ENCODE measurements at regions not wholly inside any gene's neighbourhood (a gene's known extent, or its start where the extent isn't known, plus 50 kb on each side); places are given as distances from the start of the nearest gene placed in this dataset.
"Not testable (repeated sequence)": the region's sequence is repeated elsewhere in the genome, so short reads cannot be mapped to it uniquely, and the experiment has no call there.

- WGBS (ENCODE audit: low lambda C conversion rate), result no CpG with 5 or more reads among the region's 2 CpGs
- H3K4me2 ChIP-seq; DNase-seq; H3K4me1 ChIP-seq (ENCODE audit: control insufficient read depth in 1 of 2, insufficient read depth in 2 of 2, low read depth in 1 of 2, low read length in 1 of 2); H3K27me3 ChIP-seq (ENCODE audit: insufficient read depth); H4K20me1 ChIP-seq (ENCODE audit: insufficient read depth); H3K9ac ChIP-seq; H3K27ac ChIP-seq (ENCODE audit: low read depth in 2 of 2, low read length in 1 of 2); H3F3A ChIP-seq (replicated peaks; ENCODE audit: insufficient read depth); H3K4me3 ChIP-seq (ENCODE audit: low read depth in 2 of 2, low read length in 1 of 2); H3K9me3 ChIP-seq; H3K9me2 ChIP-seq; H3K79me2 ChIP-seq (ENCODE audit: insufficient read depth); H2AFZ ChIP-seq (ENCODE audit: low read depth); CTCF ChIA-PET; POLR2A ChIA-PET; H3K36me3 ChIP-seq (replicated peaks in 1 of 2; ENCODE audit: control insufficient read depth in 1 of 2, insufficient read depth in 2 of 2, low read length in 1 of 2): not testable (repeated sequence)
Measured at GRCh38 chr22:15919120-15919519, 229.3 kb downstream of the POTEH start.

GRCh38 chr22:15920941-15921340, 231.1 kb downstream of the POTEH start:
- H3K4me1 ChIP-seq (ENCODE audit: control insufficient read depth in 1 of 2, insufficient read depth in 2 of 2, low read depth in 1 of 2, low read length in 1 of 2); H3K79me2 ChIP-seq (ENCODE audit: insufficient read depth); H3F3A ChIP-seq (replicated peaks; ENCODE audit: insufficient read depth); H2AFZ ChIP-seq (ENCODE audit: low read depth); DNase-seq; POLR2A ChIA-PET; H3K36me3 ChIP-seq (replicated peaks in 1 of 2; ENCODE audit: control insufficient read depth in 1 of 2, insufficient read depth in 2 of 2, low read length in 1 of 2); CTCF ChIA-PET; H3K27ac ChIP-seq (ENCODE audit: low read depth in 2 of 2, low read length in 1 of 2); H3K27me3 ChIP-seq (ENCODE audit: insufficient read depth); H3K4me2 ChIP-seq; H3K9me3 ChIP-seq; H4K20me1 ChIP-seq (ENCODE audit: insufficient read depth); H3K9me2 ChIP-seq; H3K9ac ChIP-seq; H3K4me3 ChIP-seq (ENCODE audit: low read depth in 2 of 2, low read length in 1 of 2): not testable (repeated sequence)
- 60% methylated on average over 1 of the region's 4 CpGs for WGBS (ENCODE audit: low lambda C conversion rate)

- H3K4me3 ChIP-seq (ENCODE audit: low read depth in 2 of 2, low read length in 1 of 2); POLR2A ChIA-PET; H3K27ac ChIP-seq (ENCODE audit: low read depth in 2 of 2, low read length in 1 of 2); DNase-seq; CTCF ChIA-PET; H3K27me3 ChIP-seq (ENCODE audit: insufficient read depth); H3K9me2 ChIP-seq; H3K9ac ChIP-seq; H3K4me1 ChIP-seq (ENCODE audit: control insufficient read depth in 1 of 2, insufficient read depth in 2 of 2, low read depth in 1 of 2, low read length in 1 of 2); H3K36me3 ChIP-seq (replicated peaks in 1 of 2; ENCODE audit: control insufficient read depth in 1 of 2, insufficient read depth in 2 of 2, low read length in 1 of 2); H2AFZ ChIP-seq (ENCODE audit: low read depth); H3F3A ChIP-seq (replicated peaks; ENCODE audit: insufficient read depth); H4K20me1 ChIP-seq (ENCODE audit: insufficient read depth); H3K4me2 ChIP-seq; H3K9me3 ChIP-seq; H3K79me2 ChIP-seq (ENCODE audit: insufficient read depth): not testable (repeated sequence)
Measured at GRCh38 chr22:15922132-15922531, 232.3 kb downstream of the POTEH start.

GRCh38 chr22:15922666-15923065, 232.8 kb downstream of the POTEH start:
- H3K27ac ChIP-seq (ENCODE audit: low read depth in 2 of 2, low read length in 1 of 2); POLR2A ChIA-PET; H3K4me3 ChIP-seq (ENCODE audit: low read depth in 2 of 2, low read length in 1 of 2); H3K4me2 ChIP-seq; H3K79me2 ChIP-seq (ENCODE audit: insufficient read depth); DNase-seq; H2AFZ ChIP-seq (ENCODE audit: low read depth); H3K9me3 ChIP-seq; H3K4me1 ChIP-seq (ENCODE audit: control insufficient read depth in 1 of 2, insufficient read depth in 2 of 2, low read depth in 1 of 2, low read length in 1 of 2); CTCF ChIA-PET; H3K9ac ChIP-seq; H3K36me3 ChIP-seq (replicated peaks in 1 of 2; ENCODE audit: control insufficient read depth in 1 of 2, insufficient read depth in 2 of 2, low read length in 1 of 2); H3F3A ChIP-seq (replicated peaks; ENCODE audit: insufficient read depth); H3K9me2 ChIP-seq; H3K27me3 ChIP-seq (ENCODE audit: insufficient read depth); H4K20me1 ChIP-seq (ENCODE audit: insufficient read depth): not testable (repeated sequence)
- 17% methylated on average over 1 of the region's 5 CpGs for WGBS (ENCODE audit: low lambda C conversion rate)

- H3K9ac ChIP-seq; H3K4me3 ChIP-seq (ENCODE audit: low read depth in 2 of 2, low read length in 1 of 2); POLR2A ChIA-PET; H3K36me3 ChIP-seq (replicated peaks in 1 of 2; ENCODE audit: control insufficient read depth in 1 of 2, insufficient read depth in 2 of 2, low read length in 1 of 2); DNase-seq; H3K9me2 ChIP-seq; H3K4me2 ChIP-seq; H3K4me1 ChIP-seq (ENCODE audit: control insufficient read depth in 1 of 2, insufficient read depth in 2 of 2, low read depth in 1 of 2, low read length in 1 of 2); CTCF ChIA-PET; H4K20me1 ChIP-seq (ENCODE audit: insufficient read depth); H2AFZ ChIP-seq (ENCODE audit: low read depth); H3K9me3 ChIP-seq; H3K27ac ChIP-seq (ENCODE audit: low read depth in 2 of 2, low read length in 1 of 2); H3K27me3 ChIP-seq (ENCODE audit: insufficient read depth); H3K79me2 ChIP-seq (ENCODE audit: insufficient read depth); H3F3A ChIP-seq (replicated peaks; ENCODE audit: insufficient read depth): not testable (repeated sequence)
- no CpG with 5 or more reads among the region's 2 CpGs for WGBS (ENCODE audit: low lambda C conversion rate)
Measured at GRCh38 chr22:15924820-15925219, 235.0 kb downstream of the POTEH start.

- H3K4me1 ChIP-seq (ENCODE audit: control insufficient read depth in 1 of 2, insufficient read depth in 2 of 2, low read depth in 1 of 2, low read length in 1 of 2); H3F3A ChIP-seq (replicated peaks; ENCODE audit: insufficient read depth); H4K20me1 ChIP-seq (ENCODE audit: insufficient read depth); CTCF ChIA-PET; H3K4me3 ChIP-seq (ENCODE audit: low read depth in 2 of 2, low read length in 1 of 2); H3K27ac ChIP-seq (ENCODE audit: low read depth in 2 of 2, low read length in 1 of 2); H3K9ac ChIP-seq; H3K27me3 ChIP-seq (ENCODE audit: insufficient read depth); H3K9me2 ChIP-seq; POLR2A ChIA-PET; H3K4me2 ChIP-seq; DNase-seq; H3K79me2 ChIP-seq (ENCODE audit: insufficient read depth); H2AFZ ChIP-seq (ENCODE audit: low read depth); H3K9me3 ChIP-seq; H3K36me3 ChIP-seq (replicated peaks in 1 of 2; ENCODE audit: control insufficient read depth in 1 of 2, insufficient read depth in 2 of 2, low read length in 1 of 2): not testable (repeated sequence)
- 18% methylated on average over 4 of the region's 5 CpGs for WGBS (ENCODE audit: low lambda C conversion rate)
Measured at GRCh38 chr22:15927172-15927571, 237.3 kb downstream of the POTEH start.
